ENCODE measurements at regions not wholly inside any gene's neighbourhood (a gene's known extent, or its start where the extent isn't known, plus 50 kb on each side); places are given as distances from the start of the nearest gene placed in this dataset.

- in situ Hi-C loops (cut with MboI; ENCODE audit: low sequenced_read_pairs, unreplicated experiment), result no loop called here
- no peak for TF ChIP-seq CTCF (IDR thresholded peaks at IDR 0.05; ENCODE audit: borderline replicate concordance, control extremely low read depth, extremely low read depth, insufficient read depth, missing control alignments)
- no peak for DNase-seq (ENCODE audit: low spot score)
Observed at GRCh38 chr2:144290276-144290675, 229.6 kb downstream of the ZEB2 start.

DNA sequence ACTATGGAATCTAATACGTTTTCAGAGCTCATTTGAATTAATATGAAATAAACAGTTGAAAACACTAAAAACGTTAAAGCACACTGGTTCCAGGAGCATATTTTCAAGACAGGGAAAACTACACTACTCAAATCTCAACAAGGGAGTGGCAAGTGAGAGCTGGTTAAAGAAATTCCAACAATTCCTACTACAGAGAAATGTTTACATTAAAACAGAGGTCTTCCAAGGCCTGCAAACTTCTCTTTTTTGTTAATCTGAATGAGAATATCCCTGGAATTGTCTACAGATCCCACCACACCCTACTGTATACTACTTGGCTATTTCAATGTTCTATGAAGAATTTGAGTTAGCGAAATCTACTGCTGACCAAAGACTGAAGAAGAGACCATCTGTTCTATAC is 231.5 kb downstream of the ZEB2 start:
- in situ Hi-C loops (cut with MboI; ENCODE audit: low sequenced_read_pairs, unreplicated experiment), result no loop called here
- TF ChIP-seq CTCF (IDR thresholded peaks at IDR 0.05; ENCODE audit: borderline replicate concordance, control extremely low read depth, extremely low read depth, insufficient read depth, missing control alignments), result no peak
- no peak for DNase-seq (ENCODE audit: low spot score)

DNA sequence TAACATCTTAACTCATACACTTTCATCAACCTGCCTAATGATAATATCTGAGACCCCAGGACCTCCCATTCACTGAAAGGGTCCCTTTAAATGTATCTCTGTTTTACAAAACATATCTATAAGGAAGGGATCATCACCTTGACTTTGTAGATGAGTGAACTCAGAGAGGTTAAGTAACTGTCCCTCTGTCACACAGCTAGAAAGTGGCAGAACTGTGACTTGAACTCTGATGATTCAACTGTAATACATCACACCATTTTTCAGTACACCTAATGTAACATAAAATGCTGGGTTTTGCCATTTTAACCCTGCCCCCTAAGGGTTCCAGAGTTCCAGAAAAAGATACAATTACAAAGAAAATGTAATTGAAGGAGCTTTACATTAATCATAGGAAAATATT is 234.6 kb downstream of the ZEB2 start:
- no peak for DNase-seq (ENCODE audit: low spot score)
- no peak for TF ChIP-seq CTCF (IDR thresholded peaks at IDR 0.05; ENCODE audit: borderline replicate concordance, control extremely low read depth, extremely low read depth, insufficient read depth, missing control alignments)
- in situ Hi-C loops (cut with MboI; ENCODE audit: low sequenced_read_pairs, unreplicated experiment), result no loop called here

- in situ Hi-C loops (cut with MboI; ENCODE audit: low sequenced_read_pairs, unreplicated experiment), result no loop called here
- DNase-seq (ENCODE audit: low spot score), result no peak
- TF ChIP-seq CTCF (IDR thresholded peaks at IDR 0.05; ENCODE audit: borderline replicate concordance, control extremely low read depth, extremely low read depth, insufficient read depth, missing control alignments), result no peak
Observed at GRCh38 chr2:144281476-144281875, 238.4 kb downstream of the ZEB2 start.

DNA sequence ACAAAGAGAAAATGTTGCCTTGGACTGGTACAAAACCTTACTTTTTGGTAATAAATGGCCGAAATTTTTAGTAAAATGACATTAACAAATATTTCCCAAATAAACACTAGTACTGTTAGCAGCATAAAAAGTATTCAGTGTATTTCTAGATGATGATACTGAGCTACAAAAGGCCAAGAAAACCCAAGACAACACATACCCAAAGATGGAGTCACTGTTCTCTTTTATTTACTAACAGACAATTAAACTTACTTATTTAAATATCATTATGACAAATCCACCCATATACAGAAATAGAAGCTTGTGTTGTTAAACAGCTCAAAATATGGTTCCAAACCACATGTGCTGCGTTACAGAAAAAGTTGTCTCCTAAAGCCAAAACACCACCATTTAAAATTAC is 239.9 kb downstream of the ZEB2 start:
- in situ Hi-C loops (cut with MboI; ENCODE audit: low sequenced_read_pairs, unreplicated experiment), result no loop called here
- no peak for DNase-seq (ENCODE audit: low spot score)
- no peak for TF ChIP-seq CTCF (IDR thresholded peaks at IDR 0.05; ENCODE audit: borderline replicate concordance, control extremely low read depth, extremely low read depth, insufficient read depth, missing control alignments)

DNA sequence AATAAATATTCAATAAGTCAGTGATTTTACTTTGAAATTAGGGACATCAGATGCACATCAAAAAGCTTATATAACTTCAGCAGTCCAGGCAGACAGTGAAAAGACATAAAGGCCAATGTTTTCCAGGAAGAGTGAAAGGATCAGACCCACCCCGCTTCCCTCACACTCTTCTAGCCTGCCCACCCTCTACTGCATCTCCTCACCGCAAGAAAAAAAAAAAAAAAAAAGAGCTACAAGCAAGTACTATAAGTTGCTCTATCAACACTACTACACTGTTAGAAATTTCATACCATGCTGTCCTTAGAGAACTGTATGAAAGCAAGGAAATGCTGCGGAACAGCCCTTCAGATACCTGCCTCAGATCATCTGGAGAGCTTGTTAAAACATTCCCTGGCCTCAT is 240.8 kb downstream of the ZEB2 start:
- TF ChIP-seq CTCF (IDR thresholded peaks at IDR 0.05; ENCODE audit: borderline replicate concordance, control extremely low read depth, extremely low read depth, insufficient read depth, missing control alignments), result no peak
- no peak for DNase-seq (ENCODE audit: low spot score)
- in situ Hi-C loops (cut with MboI; ENCODE audit: low sequenced_read_pairs, unreplicated experiment), result no loop called here
